Endothelial cell of umbilical vein (primary cell): ENCODE measurements at regions not wholly inside any gene's neighbourhood (a gene's known extent, or its start where the extent isn't known, plus 50 kb on each side); places are given as distances from the start of the nearest gene placed in this dataset.
"Not testable (repeated sequence)": the region's sequence is repeated elsewhere in the genome, so short reads cannot be mapped to it uniquely, and the experiment has no call there.

Source experiments
- BruUV-seq: library from RNA; stranded (reverse); fragments of 400-500 nt; replicated peaks from 2 replicates; lab custom pipeline; 2021; lab: Mats Ljungman, UMichigan
- CTCF ChIA-PET: fragments of 300-600, 350-600 bp; sonication (Branson Sonifier 250); formaldehyde crosslinking; loops from one replicate; lab custom pipeline; 2021; ENCODE audit warnings: antibody characterized with exemption, inconsistent platforms; lab: Charles Lee
- POLR2A ChIA-PET: fragments of 300-600, 350-600 bp; sonication (Branson Sonifier 250); formaldehyde crosslinking; loops from one replicate; lab custom pipeline; 2021; ENCODE audit warnings: antibody characterized with exemption, inconsistent platforms; lab: Charles Lee
- DNase-seq: peaks from one replicate; pipeline ENCODE4 v3.0.0-alpha.2; 2011; ENCODE audit warnings: low read depth, low spot score
- FAIRE-seq: peaks from 2 replicates; lab custom pipeline; 2011; peaks lifted over from hg19 to GRCh38; lab: Jason Lieb, UNC
- H2AFZ ChIP-seq: 2 replicates; pipeline ENCODE4 v1.6.0; 2012; ENCODE audit warnings: low read depth, low read length, control low read depth, inconsistent platforms
- H3K27ac ChIP-seq: 2 replicates; pipeline ENCODE4 v1.5.1; 2011; ENCODE audit warnings: low read depth, mild to moderate bottlenecking, control low read depth, low read length, moderate library complexity; ENCODE audit not compliant: insufficient read depth
- H3K27me3 ChIP-seq, 2 experiments: 2 replicates each; pipeline versions ENCODE4 v1.6.0 to v1.6.1; 2011; ENCODE audit warnings: low read length in 2 of 2, mixed read lengths in 1 of 2; ENCODE audit not compliant: control insufficient read depth in 2 of 2, insufficient read depth in 2 of 2
- H3K36me3 ChIP-seq, 2 experiments: 2 replicates in 1 of 2; 3 replicates in 1 of 2; pipeline ENCODE4 v1.5.1; 2011; ENCODE audit warnings: low read length in 2 of 2, mild to moderate bottlenecking in 1 of 2, moderate library complexity in 1 of 2; ENCODE audit not compliant: control insufficient read depth in 2 of 2, insufficient read depth in 2 of 2; ENCODE audit errors: extremely low read depth in 1 of 2
- H3K4me1 ChIP-seq: 3 replicates; pipeline ENCODE4 v1.5.1; 2011; ENCODE audit warnings: mild to moderate bottlenecking, low read length; ENCODE audit not compliant: control insufficient read depth, insufficient read depth; ENCODE audit errors: extremely low read depth
- H3K4me2 ChIP-seq: 2 replicates; pipeline ENCODE4 v1.6.1; 2011; ENCODE audit warnings: low read length, control low read depth, mixed read lengths; ENCODE audit not compliant: insufficient read depth
- H3K4me3 ChIP-seq, 3 experiments: fragments of 200-600 bp in 1 of 3; sonication (generic), shearing (Covaris generic) in 1 of 3; replicated peaks in 1 of 3; 2 replicates each; pipeline ENCODE4 v1.5.1; 2011 to 2016; ENCODE audit warnings: control low read depth in 3 of 3, low read length in 3 of 3, mild to moderate bottlenecking in 2 of 3, inconsistent platforms in 1 of 3, low read depth in 1 of 3, moderate library complexity in 1 of 3; ENCODE audit not compliant: insufficient read depth in 1 of 3
- H3K79me2 ChIP-seq: 2 replicates; pipeline ENCODE4 v1.6.0; 2012; ENCODE audit warnings: low read length, inconsistent platforms; ENCODE audit not compliant: control insufficient read depth, insufficient read depth
- H3K9ac ChIP-seq: replicated peaks from 2 replicates; pipeline ENCODE3; 2011; ENCODE audit warnings: low read length, control low read depth; ENCODE audit not compliant: insufficient read depth; ENCODE audit errors: extremely low read depth
- H3K9me1 ChIP-seq: replicated peaks from 3 replicates; pipeline ENCODE4 v1.6.0; 2011; ENCODE audit warnings: mild to moderate bottlenecking, low read length; ENCODE audit not compliant: control insufficient read depth, insufficient read depth; ENCODE audit errors: extremely low read depth
- H3K9me3 ChIP-seq: replicated peaks from 2 replicates; pipeline ENCODE4 v1.5.1; 2012; ENCODE audit warnings: low read length, inconsistent platforms; ENCODE audit not compliant: control insufficient read depth, insufficient read depth
- H4K20me1 ChIP-seq: replicated peaks from 2 replicates; pipeline ENCODE3; 2011; ENCODE audit warnings: mild to moderate bottlenecking, low read length; ENCODE audit not compliant: control insufficient read depth, insufficient read depth; ENCODE audit errors: extremely low read depth
- EZH2 ChIP-seq: IDR thresholded peaks from 2 replicates; pipeline ENCODE4 v1.6.1; 2012; ENCODE audit warnings: borderline replicate concordance, low read depth, mild to moderate bottlenecking, moderate library complexity, low read length, inconsistent platforms; ENCODE audit not compliant: severe bottlenecking
- FOS ChIP-seq: IDR thresholded peaks from 2 replicates; pipeline ENCODE4 v1.6.1; 2011; ENCODE audit warnings: mild to moderate bottlenecking, low read length, moderate library complexity, borderline replicate concordance; ENCODE audit not compliant: insufficient read depth
- GATA2 ChIP-seq: IDR thresholded peaks from 2 replicates; pipeline ENCODE4 v1.7.0; 2011; ENCODE audit warnings: low read depth, mild to moderate bottlenecking, moderate library complexity, mixed read lengths, low read length; ENCODE audit not compliant: insufficient read length, insufficient read depth
- JUN ChIP-seq: IDR thresholded peaks from 2 replicates; pipeline ENCODE4 v1.6.1; 2011; ENCODE audit warnings: borderline replicate concordance, low read depth; ENCODE audit not compliant: insufficient read length, insufficient read depth
- MYC ChIP-seq: IDR thresholded peaks from one replicate; pipeline ENCODE4 v1.6.1; 2011; ENCODE audit warnings: mild to moderate bottlenecking, low read depth, low read length
- POLR2A ChIP-seq: IDR thresholded peaks from 2 replicates; pipeline ENCODE4 v1.6.1; 2012; ENCODE audit warnings: low read depth, mild to moderate bottlenecking, control low read depth, low read length
- POLR2AphosphoS5 ChIP-seq: IDR thresholded peaks from 2 replicates; pipeline ENCODE4 v1.6.1; 2012; ENCODE audit warnings: low read depth, mild to moderate bottlenecking, control low read depth, low read length, moderate library complexity; ENCODE audit not compliant: insufficient read depth
- dilution Hi-C: fragments of 300-500 bp; cut with MboI; formaldehyde crosslinking; loops from one replicate; pipeline ENCODE4 v1.15.0; 2019; ENCODE audit warnings: low sequenced_read_pairs; ENCODE audit not compliant: extremely low pct_ligation_motif_present
- intact Hi-C: fragments of 100-400 bp; cut with micrococcal nuclease; formaldehyde crosslinking; loops from one replicate; pipeline ENCODE4 v1.10.0; 2022
- TF ChIP-seq, protein P1 (sequence below), 2 donors: IDR thresholded peaks; 1 replicate in 1 of 2; 2 replicates in 1 of 2; pipeline ENCODE4 v1.5.1; 2011; ENCODE audit warnings: low read length in 2 of 2, mild to moderate bottlenecking in 2 of 2, moderate library complexity in 2 of 2, control low read depth in 1 of 2, inconsistent platforms in 1 of 2, low read depth in 1 of 2; ENCODE audit not compliant: insufficient read depth in 1 of 2; ENCODE audit errors: extremely low read depth in 1 of 2
- TF ChIP-seq, protein P2 (sequence below): IDR thresholded peaks from 2 replicates; pipeline ENCODE4 v1.6.1; 2011; ENCODE audit not compliant: insufficient read depth, insufficient read length

DNA sequence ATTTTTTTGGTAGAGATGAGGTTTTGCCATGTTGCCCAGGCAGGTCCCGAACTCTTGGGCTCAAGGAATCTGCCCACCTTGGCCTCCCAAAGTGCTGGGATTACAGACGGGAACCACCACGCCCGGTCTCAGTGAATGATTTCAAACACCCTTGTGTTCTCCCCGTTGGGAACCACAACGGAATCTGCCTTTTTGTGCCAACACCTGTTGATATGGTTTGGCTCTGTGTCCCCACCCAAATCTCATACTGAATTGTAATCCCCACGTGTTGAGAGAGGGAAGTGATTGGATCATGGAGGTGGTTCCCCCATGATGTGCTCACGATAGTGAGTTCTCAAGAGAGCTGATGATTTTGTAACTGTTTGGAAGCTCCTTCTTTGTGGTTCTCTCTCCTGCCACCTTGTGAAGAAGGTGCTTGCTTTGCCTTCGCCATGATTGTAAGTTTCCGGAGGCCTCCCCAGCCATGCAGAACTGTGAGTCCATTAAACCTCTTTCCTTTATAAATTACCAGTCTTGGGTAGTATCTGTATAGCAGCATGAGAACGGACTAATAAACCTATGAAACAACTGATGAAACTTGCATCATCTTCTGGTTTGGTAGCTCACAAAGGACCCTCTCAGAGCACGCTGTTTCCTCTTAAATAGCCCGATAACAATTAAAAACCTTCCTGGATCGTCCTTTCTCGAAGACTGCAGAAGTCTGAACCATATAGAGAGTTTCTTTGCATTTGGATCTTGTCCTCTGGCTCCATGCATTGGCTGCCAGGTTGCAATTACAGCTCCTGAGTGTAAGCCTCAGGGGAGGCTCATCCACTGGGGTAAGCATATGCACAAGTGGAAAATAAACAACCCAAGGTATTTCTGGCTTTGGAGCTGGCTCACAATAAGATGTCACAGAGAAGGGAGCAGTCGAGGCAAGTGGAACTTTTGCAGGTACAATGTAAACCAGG, 91.5 kb downstream of the SPRY4 start:
- CTCF ChIA-PET: interaction anchor here (1.3 kb wide), 1 partner anchor 315 kb away, joined by 3 read pairs; no protein-coding TSS in a partner anchor
- intact Hi-C loops: loop anchor here (2.0 kb wide), 2 partner anchors 17 to 53 kb away; no protein-coding TSS in a partner anchor
- Histone ChIP-seq H3K4me3 (no peak overlapping the region), H3K4me1 (peaks cover 15% of the 10 kb centered on the region), H3K4me2 (no peak overlapping the region), H3K9me3 (no peaks in the 10 kb centered on the region), H3K9me1 (no peaks in the 10 kb centered on the region), H3K27ac (no peak overlapping the region), H3K27me3 (no peaks in the 10 kb centered on the region), H2AFZ (no peak overlapping the region), H4K20me1 (no peaks in the 10 kb centered on the region), H3K9ac (no peak overlapping the region), H3K79me2 (no peaks in the 10 kb centered on the region), H3K36me3 (no peaks in the 10 kb centered on the region)
- POLR2A ChIA-PET: no interaction called here
- no TSS peak for BruUV-seq
- FAIRE-seq (no peak), DNase-seq (no peak)
- dilution Hi-C loops: no loop called here
- TF ChIP-seq MYC (no peak), FOS (no peak), EZH2 (no peak), POLR2A (no peak), GATA2 (no peak), POLR2AphosphoS5 (no peak), JUN (no peak)
- TF ChIP-seq, protein P1, sequence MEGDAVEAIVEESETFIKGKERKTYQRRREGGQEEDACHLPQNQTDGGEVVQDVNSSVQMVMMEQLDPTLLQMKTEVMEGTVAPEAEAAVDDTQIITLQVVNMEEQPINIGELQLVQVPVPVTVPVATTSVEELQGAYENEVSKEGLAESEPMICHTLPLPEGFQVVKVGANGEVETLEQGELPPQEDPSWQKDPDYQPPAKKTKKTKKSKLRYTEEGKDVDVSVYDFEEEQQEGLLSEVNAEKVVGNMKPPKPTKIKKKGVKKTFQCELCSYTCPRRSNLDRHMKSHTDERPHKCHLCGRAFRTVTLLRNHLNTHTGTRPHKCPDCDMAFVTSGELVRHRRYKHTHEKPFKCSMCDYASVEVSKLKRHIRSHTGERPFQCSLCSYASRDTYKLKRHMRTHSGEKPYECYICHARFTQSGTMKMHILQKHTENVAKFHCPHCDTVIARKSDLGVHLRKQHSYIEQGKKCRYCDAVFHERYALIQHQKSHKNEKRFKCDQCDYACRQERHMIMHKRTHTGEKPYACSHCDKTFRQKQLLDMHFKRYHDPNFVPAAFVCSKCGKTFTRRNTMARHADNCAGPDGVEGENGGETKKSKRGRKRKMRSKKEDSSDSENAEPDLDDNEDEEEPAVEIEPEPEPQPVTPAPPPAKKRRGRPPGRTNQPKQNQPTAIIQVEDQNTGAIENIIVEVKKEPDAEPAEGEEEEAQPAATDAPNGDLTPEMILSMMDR (IDR thresholded peaks at IDR 0.05; ENCODE audit: extremely low read depth in 1 of 2, insufficient read depth in 1 of 2, low read depth in 1 of 2, low read length in 2 of 2): no peak
- TF ChIP-seq, protein P2, sequence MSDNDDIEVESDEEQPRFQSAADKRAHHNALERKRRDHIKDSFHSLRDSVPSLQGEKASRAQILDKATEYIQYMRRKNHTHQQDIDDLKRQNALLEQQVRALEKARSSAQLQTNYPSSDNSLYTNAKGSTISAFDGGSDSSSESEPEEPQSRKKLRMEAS: no peak

DNA sequence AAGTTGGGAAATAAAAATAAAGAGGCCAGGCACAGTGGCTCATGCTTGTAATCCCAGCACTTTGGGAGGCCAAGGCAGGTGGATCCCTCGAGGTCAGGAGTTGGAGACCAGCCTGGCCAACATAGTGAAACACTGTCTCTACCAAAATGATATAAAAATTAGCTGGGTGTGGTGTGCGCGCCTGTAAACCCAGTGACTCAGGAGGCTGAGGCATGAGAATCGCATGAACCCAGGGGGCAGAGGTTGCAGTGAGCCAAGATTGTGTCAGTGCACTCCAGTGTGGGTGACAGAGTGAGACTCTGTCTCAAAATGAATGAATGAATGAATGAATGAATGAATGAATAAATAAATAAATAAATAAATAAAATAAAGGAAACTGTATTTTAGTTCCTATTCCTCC, 93.9 kb downstream of the SPRY4 start:
- DNase-seq, POLR2A ChIA-PET, H3K27ac ChIP-seq, H3K9ac ChIP-seq, H3K9me3 ChIP-seq, H3K79me2 ChIP-seq, intact Hi-C loops, FAIRE-seq, dilution Hi-C loops, BruUV-seq, H3K27me3 ChIP-seq, H3K4me2 ChIP-seq, H3K9me1 ChIP-seq, H3K36me3 ChIP-seq, H4K20me1 ChIP-seq, H2AFZ ChIP-seq, H3K4me3 ChIP-seq, CTCF ChIA-PET: not testable (repeated sequence)
- peaks cover 14% of the 10 kb centered on the region for H3K4me1 ChIP-seq
